ENCODE measurements at regions not wholly inside any gene's neighbourhood (a gene's known extent, or its start where the extent isn't known, plus 50 kb on each side); places are given as distances from the start of the nearest gene placed in this dataset.

- Mint-ChIP-seq H3K4me3 (no peak overlapping the region), H3K27ac (no peak overlapping the region), H3K4me1 (ENCODE audit: low read depth) (no peaks in the 10 kb centered on the region), H3K9me3 (ENCODE audit: low read depth) (no peaks in the 10 kb centered on the region), H3K36me3 (no peaks in the 10 kb centered on the region), H3K27me3 (peaks cover 6% of the 10 kb centered on the region)
Observed at GRCh38 chr2:236904389-236905263, 181.1 kb upstream of the COPS8 start.

- Mint-ChIP-seq H3K27me3 (peaks cover 6% of the 10 kb centered on the region), H3K9me3 (ENCODE audit: low read depth) (no peaks in the 10 kb centered on the region), H3K27ac (no peak overlapping the region), H3K4me3 (no peak overlapping the region), H3K4me1 (ENCODE audit: low read depth) (no peaks in the 10 kb centered on the region), H3K36me3 (no peaks in the 10 kb centered on the region)
Observed at GRCh38 chr2:236905976-236906375, 179.7 kb upstream of the COPS8 start.

- Mint-ChIP-seq H3K27me3 (peaks cover 2% of the 10 kb centered on the region), H3K36me3 (no peaks in the 10 kb centered on the region), H3K4me3 (no peak overlapping the region), H3K4me1 (ENCODE audit: low read depth) (no peaks in the 10 kb centered on the region), H3K9me3 (ENCODE audit: low read depth) (no peaks in the 10 kb centered on the region), H3K27ac (no peak overlapping the region)
Observed at GRCh38 chr2:236908439-236909192, 177.1 kb upstream of the COPS8 start.

GRCh38 chr2:236909193-236909504, 176.5 kb upstream of the COPS8 start:
- Mint-ChIP-seq H3K36me3 (no peaks in the 10 kb centered on the region), H3K9me3 (ENCODE audit: low read depth) (no peaks in the 10 kb centered on the region), H3K27me3 (peaks cover 2% of the 10 kb centered on the region)

GRCh38 chr2:236909802-236910201, 175.9 kb upstream of the COPS8 start:
- Mint-ChIP-seq H3K9me3 (ENCODE audit: low read depth) (no peaks in the 10 kb centered on the region), H3K4me3 (no peak overlapping the region), H3K4me1 (ENCODE audit: low read depth) (no peaks in the 10 kb centered on the region), H3K36me3 (no peaks in the 10 kb centered on the region), H3K27me3 (peaks cover 2% of the 10 kb centered on the region), H3K27ac (no peak overlapping the region)

More at GRCh38 chr2:236909193-236909504, 176.5 kb upstream of the COPS8 start:
- H3K27ac Mint-ChIP-seq: no peak overlapping the region
- no peak overlapping the region for H3K4me3 Mint-ChIP-seq
- no peaks in the 10 kb centered on the region for H3K4me1 Mint-ChIP-seq (ENCODE audit: low read depth)

GRCh38 chr2:236910781-236911495, 174.8 kb upstream of the COPS8 start:
- Mint-ChIP-seq H3K27me3 (peaks cover 2% of the 10 kb centered on the region), H3K4me1 (ENCODE audit: low read depth) (no peaks in the 10 kb centered on the region), H3K9me3 (ENCODE audit: low read depth) (no peaks in the 10 kb centered on the region), H3K36me3 (no peaks in the 10 kb centered on the region), H3K4me3 (no peak overlapping the region), H3K27ac (no peak overlapping the region)

GRCh38 chr2:236912326-236913120, 173.2 kb upstream of the COPS8 start:
- H3K27ac Mint-ChIP-seq: no peak overlapping the region
- peaks cover 2% of the 10 kb centered on the region for H3K27me3 Mint-ChIP-seq
- H3K4me1 Mint-ChIP-seq (ENCODE audit: low read depth): no peaks in the 10 kb centered on the region
- no peak overlapping the region for H3K4me3 Mint-ChIP-seq
- no peaks in the 10 kb centered on the region for H3K9me3 Mint-ChIP-seq (ENCODE audit: low read depth)
- no peaks in the 10 kb centered on the region for H3K36me3 Mint-ChIP-seq

- Mint-ChIP-seq H3K9me3 (ENCODE audit: low read depth) (no peaks in the 10 kb centered on the region), H3K36me3 (no peaks in the 10 kb centered on the region), H3K4me1 (ENCODE audit: low read depth) (no peaks in the 10 kb centered on the region), H3K4me3 (no peak overlapping the region), H3K27ac (no peak overlapping the region), H3K27me3 (peaks cover 2% of the 10 kb centered on the region)
Observed at GRCh38 chr2:236915186-236915585, 170.5 kb upstream of the COPS8 start.

- H3K4me3 Mint-ChIP-seq: no peak overlapping the region
- H3K4me1 Mint-ChIP-seq (ENCODE audit: low read depth): no peaks in the 10 kb centered on the region
- no peaks in the 10 kb centered on the region for H3K36me3 Mint-ChIP-seq
- H3K27me3 Mint-ChIP-seq: peaks cover 2% of the 10 kb centered on the region
- H3K27ac Mint-ChIP-seq: no peak overlapping the region
- no peaks in the 10 kb centered on the region for H3K9me3 Mint-ChIP-seq (ENCODE audit: low read depth)
Observed at GRCh38 chr2:236915726-236916125, 170.0 kb upstream of the COPS8 start.

- no peaks in the 10 kb centered on the region for H3K36me3 Mint-ChIP-seq
- H3K27me3 Mint-ChIP-seq: peaks cover 2% of the 10 kb centered on the region
- no peaks in the 10 kb centered on the region for H3K4me1 Mint-ChIP-seq (ENCODE audit: low read depth)
- H3K27ac Mint-ChIP-seq: no peak overlapping the region
- H3K4me3 Mint-ChIP-seq: no peak overlapping the region
- H3K9me3 Mint-ChIP-seq (ENCODE audit: low read depth): no peaks in the 10 kb centered on the region
Observed at GRCh38 chr2:236916181-236916580, 169.5 kb upstream of the COPS8 start.

GRCh38 chr2:236916651-236917050, 169.0 kb upstream of the COPS8 start:
- H3K27me3 Mint-ChIP-seq: peaks cover 2% of the 10 kb centered on the region

GRCh38 chr2:236917164-236917563, 168.5 kb upstream of the COPS8 start:
- Mint-ChIP-seq H3K27me3 (peaks cover 2% of the 10 kb centered on the region), H3K4me1 (ENCODE audit: low read depth) (no peaks in the 10 kb centered on the region), H3K36me3 (no peaks in the 10 kb centered on the region), H3K27ac (no peak overlapping the region), H3K4me3 (no peak overlapping the region), H3K9me3 (ENCODE audit: low read depth) (no peaks in the 10 kb centered on the region)

More at GRCh38 chr2:236916651-236917050, 169.0 kb upstream of the COPS8 start:
- Mint-ChIP-seq H3K4me3 (no peak overlapping the region), H3K9me3 (ENCODE audit: low read depth) (no peaks in the 10 kb centered on the region), H3K4me1 (ENCODE audit: low read depth) (no peaks in the 10 kb centered on the region), H3K36me3 (no peaks in the 10 kb centered on the region), H3K27ac (no peak overlapping the region)

- H3K27ac Mint-ChIP-seq: no peak overlapping the region
- H3K27me3 Mint-ChIP-seq: peaks cover 2% of the 10 kb centered on the region
- no peaks in the 10 kb centered on the region for H3K4me1 Mint-ChIP-seq (ENCODE audit: low read depth)
- H3K9me3 Mint-ChIP-seq (ENCODE audit: low read depth): no peaks in the 10 kb centered on the region
- H3K4me3 Mint-ChIP-seq: no peak overlapping the region
- no peaks in the 10 kb centered on the region for H3K36me3 Mint-ChIP-seq
Observed at GRCh38 chr2:236918545-236918944, 167.1 kb upstream of the COPS8 start.

GRCh38 chr2:236919209-236919608, 166.5 kb upstream of the COPS8 start:
- peaks cover 2% of the 10 kb centered on the region for H3K27me3 Mint-ChIP-seq
- no peaks in the 10 kb centered on the region for H3K4me1 Mint-ChIP-seq (ENCODE audit: low read depth)
- no peaks in the 10 kb centered on the region for H3K36me3 Mint-ChIP-seq
- H3K9me3 Mint-ChIP-seq (ENCODE audit: low read depth): no peaks in the 10 kb centered on the region
- no peak overlapping the region for H3K27ac Mint-ChIP-seq
- H3K4me3 Mint-ChIP-seq: no peak overlapping the region
